GM04504 (cell line): ENCODE measurements at regions not wholly inside any gene's neighbourhood (a gene's known extent, or its start where the extent isn't known, plus 50 kb on each side); places are given as distances from the start of the nearest gene placed in this dataset.
A peak's percentile ranks its signal among the peaks of the same experiment; 100 is the strongest.
"Not testable (repeated sequence)": the region's sequence is repeated elsewhere in the genome, so short reads cannot be mapped to it uniquely, and the experiment has no call there.

ENCODE experiments used
- DNase-seq: peaks from one replicate; pipeline ENCODE4 v3.0.0-alpha.2; 2012; ENCODE audit warnings: low read depth

- no peak for DNase-seq
Observed at GRCh38 chr4:71209161-71209560, 129.7 kb upstream of the SLC4A4 start.

GRCh38 chr4:71210823-71211222, 128.0 kb upstream of the SLC4A4 start:
- no peak for DNase-seq

GRCh38 chr4:71211748-71212147, 127.1 kb upstream of the SLC4A4 start:
- peak; percentile 72 for DNase-seq

GRCh38 chr4:71212216-71212615, 126.6 kb upstream of the SLC4A4 start:
- DNase-seq: no peak

- DNase-seq: no peak
Observed at GRCh38 chr4:71214578-71214977, 124.2 kb upstream of the SLC4A4 start.

GRCh38 chr4:71216316-71216959, 122.4 kb upstream of the SLC4A4 start:
- DNase-seq: no peak

GRCh38 chr4:71217688-71218087, 121.1 kb upstream of the SLC4A4 start:
- DNase-seq: no peak

- not testable (repeated sequence) for DNase-seq
Observed at GRCh38 chr4:71220848-71221247, 118.0 kb upstream of the SLC4A4 start.

- DNase-seq: no peak
Observed at GRCh38 chr4:71221510-71222466, 117.0 kb upstream of the SLC4A4 start.

GRCh38 chr4:71222661-71223060, 116.2 kb upstream of the SLC4A4 start:
- DNase-seq: no peak

- peak; percentile 30 for DNase-seq
Observed at GRCh38 chr4:71229477-71230270, 109.1 kb upstream of the SLC4A4 start.

- no peak for DNase-seq
Observed at GRCh38 chr4:71230271-71231128, 108.3 kb upstream of the SLC4A4 start.

- peak; percentile 59 for DNase-seq
Observed at GRCh38 chr4:71231129-71232055, 107.4 kb upstream of the SLC4A4 start.

GRCh38 chr4:71232056-71232430, 106.8 kb upstream of the SLC4A4 start:
- DNase-seq: no peak

- no peak for DNase-seq
Observed at GRCh38 chr4:71232846-71233245, 106.0 kb upstream of the SLC4A4 start.

- DNase-seq: no peak
Observed at GRCh38 chr4:71235311-71236201, 103.3 kb upstream of the SLC4A4 start.

- DNase-seq: no peak
Observed at GRCh38 chr4:71236226-71236625, 102.6 kb upstream of the SLC4A4 start.

- no peak for DNase-seq
Observed at GRCh38 chr4:71237641-71238040, 101.2 kb upstream of the SLC4A4 start.

- DNase-seq: no peak
Observed at GRCh38 chr4:71239365-71239764, 99.5 kb upstream of the SLC4A4 start.
